Tibial nerve (tissue), 4 donors: ENCODE measurements at regions not wholly inside any gene's neighbourhood (a gene's known extent, or its start where the extent isn't known, plus 50 kb on each side); places are given as distances from the start of the nearest gene placed in this dataset.

Experiments used
- DNase-seq, 2 donors: peaks; one replicate each; pipeline ENCODE4 v3.0.0-alpha.2; 2019; ENCODE audit warnings: low spot score in 2 of 2
- H3K27ac ChIP-seq, 4 donors: fragments of 200-600 bp; sonication (generic) in 3 of 4; one replicate each; pipeline ENCODE4 v1.5.1; 2017 to 2019; ENCODE audit warnings: mild to moderate bottlenecking in 1 of 4
- H3K27me3 ChIP-seq, 2 donors: fragments of 200-600 bp; sonication (generic) in 1 of 2; one replicate each; pipeline versions ENCODE4 v1.5.1 to v1.6.0; 2017 to 2019
- H3K36me3 ChIP-seq, 3 donors: fragments of 200-600 bp; sonication (generic); one replicate each; pipeline ENCODE4 v1.5.1; 2018 to 2019
- H3K4me1 ChIP-seq, 4 donors: fragments of 200-600 bp; sonication (generic) in 3 of 4; one replicate each; pipeline ENCODE4 v1.5.1; 2017 to 2019
- H3K4me3 ChIP-seq, 4 donors: fragments of 200-600 bp; sonication (generic) in 3 of 4; one replicate each; pipeline ENCODE4 v1.5.1; 2017 to 2019; ENCODE audit warnings: mild to moderate bottlenecking in 1 of 4, moderate library complexity in 1 of 4
- H3K9me3 ChIP-seq, 4 donors: fragments of 200-600 bp; sonication (generic) in 3 of 4; one replicate each; pipeline ENCODE4 v1.5.1; 2017 to 2019
- CTCF ChIP-seq, 5 experiments: fragments of 200-600 bp in 3 of 5; fragments of 450-650 bp in 2 of 5; sonication (generic) in 3 of 5; IDR thresholded peaks; one replicate each; pipeline ENCODE4 v1.5.1; 2016 to 2019; ENCODE audit warnings: antibody characterized with exemption in 5 of 5, mild to moderate bottlenecking in 3 of 5, moderate library complexity in 2 of 5
- EP300 ChIP-seq, 2 donors: sonication (generic); formaldehyde crosslinking; IDR thresholded peaks; one replicate each; pipeline ENCODE4 v1.6.1; 2017; ENCODE audit warnings: antibody characterized with exemption in 2 of 2, mild to moderate bottlenecking in 1 of 2
- POLR2A ChIP-seq, 2 donors: fragments of 450-650 bp; IDR thresholded peaks; one replicate each; pipeline ENCODE4 v1.6.1; 2017; ENCODE audit warnings: antibody characterized with exemption in 2 of 2, mild to moderate bottlenecking in 2 of 2, moderate library complexity in 2 of 2
- WGBS, 2 donors: methylation state at CpG; one replicate each; pipeline ENCODE4 v1.1.5; 2018; 5-methylcytosine and 5-hydroxymethylcytosine counted together

- no peak for TF ChIP-seq EP300 (IDR thresholded peaks at IDR 0.05)
- no peak for TF ChIP-seq POLR2A (IDR thresholded peaks at IDR 0.05)
- no peak for TF ChIP-seq CTCF (IDR thresholded peaks at IDR 0.05)
- 60 to 64% methylated on average over 10 of the region's 10 CpGs for WGBS, 2 donors
- Histone ChIP-seq H3K36me3 (no peaks in the 10 kb centered on the region), H3K27ac (peak overlapping the region in 1 of 4 donors; percentile 37), H3K4me3 (no peak overlapping the region), H3K27me3 (no peaks in the 10 kb centered on the region), H3K4me1 (peaks cover 0 to 6% (median 0%) of the 10 kb centered on the region in 4 donors), H3K9me3 (no peaks in the 10 kb centered on the region)
- DNase-seq = peak in 1 of 2 donors; percentile 1
These were observed 95.3 kb upstream of the ASB18 start for GRCh38 chr2:236359426-236360045.

DNA sequence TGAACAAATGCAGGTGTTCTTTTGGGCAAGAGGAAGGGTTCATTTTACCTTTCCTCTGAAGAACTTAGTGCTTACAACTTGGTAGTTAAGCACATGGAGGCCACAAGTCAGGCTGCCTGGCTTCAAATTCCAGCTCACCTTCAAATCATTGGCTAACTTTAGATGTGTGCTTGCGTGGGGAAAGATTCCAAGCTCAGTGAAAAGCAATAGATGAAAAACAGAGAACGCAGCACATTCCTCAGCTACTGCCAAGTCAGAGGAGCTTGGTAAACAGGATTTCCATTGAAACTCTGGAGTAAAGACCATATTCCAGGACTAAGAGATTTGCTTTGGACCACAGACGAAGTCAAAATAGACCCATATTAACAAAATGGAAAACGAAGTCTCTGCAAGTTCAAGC is 96.3 kb upstream of the ASB18 start:
- H3K4me1 ChIP-seq = peaks cover 0 to 6% (median 0%) of the 10 kb centered on the region in 4 donors
- TF ChIP-seq EP300 (IDR thresholded peaks at IDR 0.05) (no peak), CTCF (IDR thresholded peaks at IDR 0.05) (no peak), POLR2A (IDR thresholded peaks at IDR 0.05) (no peak)
- 42 to 43% methylated on average over 4 of the region's 4 CpGs for WGBS, 2 donors
- DNase-seq = peak in 1 of 2 donors; percentile 4
- H3K9me3 ChIP-seq = no peaks in the 10 kb centered on the region
- no peaks in the 10 kb centered on the region for H3K27me3 ChIP-seq
- H3K27ac ChIP-seq = peak overlapping the region in 2 of 4 donors; percentile 3 to 62
- no peak overlapping the region for H3K4me3 ChIP-seq
- no peaks in the 10 kb centered on the region for H3K36me3 ChIP-seq

GRCh38 chr2:236363711-236364277 is 99.6 kb upstream of the ASB18 start:
- peaks cover 0 to 12% (median 2%) of the 10 kb centered on the region in 4 donors for H3K4me1 ChIP-seq
- no peak overlapping the region for H3K4me3 ChIP-seq
- H3K27ac ChIP-seq = no peak overlapping the region
- no peaks in the 10 kb centered on the region for H3K27me3 ChIP-seq
- TF ChIP-seq POLR2A (IDR thresholded peaks at IDR 0.05) (no peak), EP300 (IDR thresholded peaks at IDR 0.05) (no peak), CTCF (IDR thresholded peaks at IDR 0.05) (no peak)
- DNase-seq = peak in 1 of 2 donors; percentile 2
- 67 to 74% methylated on average over 10 of the region's 10 CpGs for WGBS, 2 donors
- H3K9me3 ChIP-seq = no peaks in the 10 kb centered on the region
- H3K36me3 ChIP-seq = no peaks in the 10 kb centered on the region

DNA sequence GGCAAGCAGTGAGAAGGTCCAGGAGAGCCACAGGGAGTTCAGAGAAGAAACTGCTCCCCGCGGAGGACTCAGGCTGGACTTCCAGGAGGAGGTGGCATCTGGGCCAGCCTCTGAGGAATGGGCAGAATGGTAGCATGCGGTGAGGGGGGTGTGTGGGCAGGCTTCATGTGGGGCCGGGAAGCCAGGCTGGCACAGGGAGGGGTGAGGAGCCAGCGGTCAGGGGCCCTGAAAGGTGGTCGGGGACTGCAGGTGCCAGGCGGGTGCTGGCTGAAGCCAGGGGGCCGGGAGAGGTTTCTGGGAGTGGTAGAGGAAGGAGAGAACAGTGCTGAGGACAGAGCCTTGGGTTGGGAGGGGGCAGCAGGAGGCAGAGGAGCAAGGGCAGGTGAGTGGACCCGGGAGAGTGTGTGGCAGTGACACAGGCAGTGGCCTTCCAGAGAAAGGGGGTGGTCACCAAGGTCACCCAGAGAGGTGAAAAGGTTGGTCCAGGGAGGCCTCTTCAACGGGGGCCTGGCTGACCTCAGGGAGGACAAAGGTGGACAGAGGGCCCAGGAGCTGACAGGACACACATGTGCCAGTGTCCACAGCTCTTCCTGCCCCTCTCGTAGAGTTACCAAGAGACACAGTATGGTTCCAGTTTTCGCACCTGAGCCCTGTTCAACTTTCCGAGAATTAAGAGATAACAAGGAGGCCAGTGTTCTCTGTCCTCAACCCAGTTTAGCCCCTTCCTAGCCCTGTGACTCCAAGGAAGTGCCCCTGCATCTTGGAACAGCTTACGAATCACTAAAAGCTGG is 101.2 kb upstream of the ASB18 start:
- no peaks in the 10 kb centered on the region for H3K27me3 ChIP-seq
- no peak overlapping the region for H3K27ac ChIP-seq
- H3K4me1 ChIP-seq = peaks cover 0 to 20% (median 2%) of the 10 kb centered on the region in 4 donors
- no peaks in the 10 kb centered on the region for H3K36me3 ChIP-seq
- H3K9me3 ChIP-seq = no peaks in the 10 kb centered on the region
- peak in 1 of 2 donors; percentile 2 for DNase-seq
- 86 to 88% methylated on average over 13 to 14 of the region's 14 CpGs for WGBS, 2 donors
- no peak overlapping the region for H3K4me3 ChIP-seq
- TF ChIP-seq CTCF (IDR thresholded peaks at IDR 0.05) = no peak
- no peak for TF ChIP-seq POLR2A (IDR thresholded peaks at IDR 0.05)
- no peak for TF ChIP-seq EP300 (IDR thresholded peaks at IDR 0.05)

DNA sequence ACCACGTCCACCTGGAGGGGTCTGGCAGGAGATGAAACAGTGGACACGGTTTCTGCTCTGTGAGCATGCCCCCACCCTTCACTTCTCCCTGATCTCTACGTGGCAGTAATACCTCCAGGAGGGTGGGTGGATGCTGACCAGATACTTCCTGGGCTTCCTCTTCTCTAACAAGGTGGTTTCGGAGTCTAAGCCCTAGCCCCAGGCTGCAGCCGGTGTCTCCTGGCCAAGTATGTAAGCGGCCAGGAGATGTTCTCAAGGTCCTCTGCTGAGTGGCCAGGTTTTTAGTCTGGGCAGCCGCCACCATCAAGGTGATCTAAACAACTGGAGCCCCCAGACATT is 101.8 kb upstream of the ASB18 start:
- WGBS, 2 donors = 68 to 71% methylated on average over 7 of the region's 7 CpGs
- Histone ChIP-seq H3K4me3 (no peak overlapping the region), H3K27me3 (no peaks in the 10 kb centered on the region), H3K4me1 (peaks cover 0 to 17% (median 2%) of the 10 kb centered on the region in 4 donors), H3K27ac (no peak overlapping the region), H3K36me3 (no peaks in the 10 kb centered on the region), H3K9me3 (no peaks in the 10 kb centered on the region)
- DNase-seq = peak in 1 of 2 donors; percentile 3
- TF ChIP-seq POLR2A (IDR thresholded peaks at IDR 0.05) = no peak
- no peak for TF ChIP-seq EP300 (IDR thresholded peaks at IDR 0.05)
- TF ChIP-seq CTCF (IDR thresholded peaks at IDR 0.05) = no peak
